Pancreas (tissue), 10 donors: ENCODE measurements at regions not wholly inside any gene's neighbourhood (a gene's known extent, or its start where the extent isn't known, plus 50 kb on each side); places are given as distances from the start of the nearest gene placed in this dataset.

ENCODE experiments used
- ATAC-seq, 4 donors: fragments of 200-7000 bp; cut with Tn5 transposase; one replicate each; pipeline versions ENCODE4 v1.8.0 to v1.9.1; 2020; ENCODE audit warnings: mild to moderate bottlenecking in 4 of 4, moderate library complexity in 4 of 4
- DNase-seq, 6 donors: peaks; one replicate each; pipeline ENCODE4 v3.0.0-alpha.2; 2020
- FAIRE-seq: peaks from 2 replicates; lab custom pipeline; 2012; peaks lifted over from hg19 to GRCh38; lab: Jason Lieb, UNC
- H3K27ac ChIP-seq, 4 donors: fragments of 200-600 bp; sonication (generic); 1 replicate in 3 of 4; 2 replicates in 1 of 4; pipeline versions ENCODE4 v1.5.0 to v1.8.0; 2020
- H3K27me3 ChIP-seq, 4 donors: fragments of 200-600 bp; one replicate each; pipeline ENCODE4 v1.8.0; 2021
- H3K36me3 ChIP-seq, 3 donors: fragments of 200-600 bp; sonication (generic) in 1 of 3; one replicate each; pipeline versions ENCODE4 v1.5.0 to v1.8.0; 2020 to 2021
- H3K4me1 ChIP-seq, 3 donors: fragments of 200-600 bp; one replicate each; pipeline ENCODE4 v1.8.0; 2021
- H3K4me3 ChIP-seq, 4 donors: fragments of 200-600 bp; sonication (generic) in 2 of 4; one replicate each; pipeline versions ENCODE4 v1.5.0 to v1.8.0; 2020 to 2021
- H3K9me3 ChIP-seq, 4 donors: fragments of 200-600 bp; one replicate each; pipeline ENCODE4 v1.8.0; 2021
- CTCF ChIP-seq, 4 donors: fragments of 200-600 bp; sonication (generic) in 3 of 4; IDR thresholded peaks; one replicate each; pipeline versions ENCODE4 v1.5.0 to v1.8.0; 2021; ENCODE audit warnings: antibody characterized with exemption in 4 of 4
- WGBS, 2 donors: extraction: QIAGEN DNeasy Blood & Tissue Kit; methylation state at CpG; one replicate each; pipeline ENCODE4 v1.1.7; 2013; 5-methylcytosine and 5-hydroxymethylcytosine counted together
- intact Hi-C, 3 donors: fragments of 100-400 bp; cut with DNase I; formaldehyde crosslinking; loops; one replicate each; pipeline versions ENCODE4 v1.11.1 to v1.14.2; 2022
- donor health status: healthy with polysubstance abuse.
- donor health status: DM: no; HTN: no; CAD: no; lungs with moderate emphysema.
- donor health status: DM: no; HTN: no; CAD: no.
- donor health status: control.
- donor health status: control.
- donor health status: Bipolar disorder and iron deficiency.
- donor health status: DM: yes; HTN: yes; CAD: no.
- donor health status: DM: no; HTN: no; CAD: no.
- donor health status: DM: no; HTN: no; CAD: no.
- donor health status: DM: yes; HTN: yes; CAD: no.

DNA sequence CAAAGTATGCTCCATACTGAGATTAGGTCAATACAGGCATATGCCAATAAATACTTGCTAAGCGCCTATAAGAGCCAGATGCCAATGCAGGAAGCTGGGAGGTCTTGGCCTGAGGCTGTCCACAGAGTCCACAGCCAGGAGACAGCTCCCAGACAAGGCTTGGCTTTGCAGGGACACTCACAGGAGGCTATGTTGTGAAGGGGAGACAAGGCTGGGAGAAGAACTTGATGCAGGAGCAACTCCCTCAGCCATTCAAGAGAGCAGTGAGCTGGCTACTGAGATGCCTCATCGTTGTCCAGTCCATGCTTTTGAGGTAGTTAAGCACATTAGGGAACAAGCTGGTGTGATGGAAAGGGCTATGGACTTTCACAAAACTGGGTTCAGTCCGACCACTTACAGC is 891.5 kb downstream of the TBC1D22A start:
- Histone ChIP-seq H3K27me3 (no peaks in the 10 kb centered on the region), H3K36me3 (no peaks in the 10 kb centered on the region), H3K27ac (no peak overlapping the region), H3K4me3 (no peak overlapping the region), H3K4me1 (no peaks in the 10 kb centered on the region), H3K9me3 (no peaks in the 10 kb centered on the region)
- DNase-seq (no peak), FAIRE-seq (no peak), ATAC-seq (no peak)
- no peak for TF ChIP-seq CTCF (IDR thresholded peaks at IDR 0.05)
- intact Hi-C loops, result loop anchor here in 1 of 3 donors (10.0 kb wide), 1 partner anchor 61 kb away; no protein-coding TSS in a partner anchor
- 47 to 71% methylated on average over 3 of the region's 3 CpGs for WGBS, 2 donors

- no peak for TF ChIP-seq CTCF (IDR thresholded peaks at IDR 0.05)
These were observed 889.0 kb downstream of the TBC1D22A start for GRCh38 chr22:47651216-47651987.

GRCh38 chr22:47647720-47648119 is 885.3 kb downstream of the TBC1D22A start:
- no peaks in the 10 kb centered on the region for H3K4me1 ChIP-seq
- intact Hi-C loops, result no loop called here
- H3K27ac ChIP-seq, result no peak overlapping the region
- no peaks in the 10 kb centered on the region for H3K9me3 ChIP-seq
- DNase-seq, result no peak
- no peak overlapping the region for H3K4me3 ChIP-seq
- H3K36me3 ChIP-seq, result no peaks in the 10 kb centered on the region
- no peaks in the 10 kb centered on the region for H3K27me3 ChIP-seq
- no peak for TF ChIP-seq CTCF (IDR thresholded peaks at IDR 0.05)
- no peak for ATAC-seq
- FAIRE-seq, result no peak
- 79 to 93% methylated on average over 5 of the region's 5 CpGs for WGBS, 2 donors

More at GRCh38 chr22:47651216-47651987, 889.0 kb downstream of the TBC1D22A start:
- no peak overlapping the region for H3K27ac ChIP-seq
- ATAC-seq (no peak), FAIRE-seq (no peak), DNase-seq (no peak)
- H3K4me3 ChIP-seq, result no peak overlapping the region
- no peaks in the 10 kb centered on the region for H3K27me3 ChIP-seq
- no peaks in the 10 kb centered on the region for H3K36me3 ChIP-seq
- no peaks in the 10 kb centered on the region for H3K4me1 ChIP-seq
- no peaks in the 10 kb centered on the region for H3K9me3 ChIP-seq
- 53 to 63% methylated on average over 6 of the region's 6 CpGs for WGBS, 2 donors
- intact Hi-C loops, result loop anchor here in 1 of 3 donors (10.0 kb wide), 1 partner anchor 63 kb away; no protein-coding TSS in a partner anchor

- no peak for ATAC-seq
- no peaks in the 10 kb centered on the region for H3K9me3 ChIP-seq
- no peaks in the 10 kb centered on the region for H3K27me3 ChIP-seq
- no peak for FAIRE-seq
- intact Hi-C loops, result no loop called here
- H3K36me3 ChIP-seq, result no peaks in the 10 kb centered on the region
- TF ChIP-seq CTCF (IDR thresholded peaks at IDR 0.05), result no peak
- no peaks in the 10 kb centered on the region for H3K4me1 ChIP-seq
- no peak overlapping the region for H3K27ac ChIP-seq
- 57 to 79% methylated on average over 3 of the region's 3 CpGs for WGBS, 2 donors
- DNase-seq, result no peak
- H3K4me3 ChIP-seq, result no peak overlapping the region
These were observed 884.7 kb downstream of the TBC1D22A start for GRCh38 chr22:47647181-47647580.

- ATAC-seq (no peak), FAIRE-seq (no peak), DNase-seq (no peak)
- H3K27ac ChIP-seq, result no peak overlapping the region
- TF ChIP-seq CTCF (IDR thresholded peaks at IDR 0.05), result no peak
- H3K36me3 ChIP-seq, result no peaks in the 10 kb centered on the region
- H3K27me3 ChIP-seq, result no peaks in the 10 kb centered on the region
- intact Hi-C loops, result no loop called here
- H3K4me3 ChIP-seq, result no peak overlapping the region
- no peaks in the 10 kb centered on the region for H3K9me3 ChIP-seq
- WGBS, 2 donors, result 32 to 37% methylated on average over 2 of the region's 2 CpGs
- H3K4me1 ChIP-seq, result no peaks in the 10 kb centered on the region
These were observed 883.5 kb downstream of the TBC1D22A start for GRCh38 chr22:47645923-47646322.
